ENCODE measurements at regions not wholly inside any gene's neighbourhood (a gene's known extent, or its start where the extent isn't known, plus 50 kb on each side); places are given as distances from the start of the nearest gene placed in this dataset.

GRCh38 chr3:18813300-18813699, 335.0 kb upstream of the KCNH8 start:
- FAIRE-seq, result no peak

GRCh38 chr3:18812316-18812715, 336.0 kb upstream of the KCNH8 start:
- no peak for FAIRE-seq

GRCh38 chr3:18810306-18810661, 338.0 kb upstream of the KCNH8 start:
- FAIRE-seq, result no peak

GRCh38 chr3:18809640-18810305, 338.5 kb upstream of the KCNH8 start:
- no peak for FAIRE-seq

GRCh38 chr3:18808429-18808828, 339.9 kb upstream of the KCNH8 start:
- no peak for FAIRE-seq

- FAIRE-seq, result no peak
Observed at GRCh38 chr3:18807593-18807992, 340.7 kb upstream of the KCNH8 start.

GRCh38 chr3:18806633-18807032, 341.7 kb upstream of the KCNH8 start:
- FAIRE-seq, result no peak

GRCh38 chr3:18797378-18797777, 350.9 kb upstream of the KCNH8 start:
- no peak for FAIRE-seq

GRCh38 chr3:18795078-18795477, 353.2 kb upstream of the KCNH8 start:
- FAIRE-seq, result no peak

- FAIRE-seq, result no peak
Observed at GRCh38 chr3:18791752-18792151, 356.6 kb upstream of the KCNH8 start.

- no peak for FAIRE-seq
Observed at GRCh38 chr3:18791182-18791581, 357.1 kb upstream of the KCNH8 start.

- no peak for FAIRE-seq
Observed at GRCh38 chr3:18790384-18790783, 357.9 kb upstream of the KCNH8 start.

GRCh38 chr3:18789734-18790133, 358.6 kb upstream of the KCNH8 start:
- FAIRE-seq, result no peak

- no peak for FAIRE-seq
Observed at GRCh38 chr3:18787441-18787840, 360.9 kb upstream of the KCNH8 start.

- no peak for FAIRE-seq
Observed at GRCh38 chr3:18786650-18787323, 361.5 kb upstream of the KCNH8 start.

- FAIRE-seq, result no peak
Observed at GRCh38 chr3:18782191-18782590, 357.1 kb upstream of the SATB1 start.

GRCh38 chr3:18780959-18781358, 355.8 kb upstream of the SATB1 start:
- FAIRE-seq, result no peak

- FAIRE-seq, result no peak
Observed at GRCh38 chr3:18779704-18780103, 354.6 kb upstream of the SATB1 start.

GRCh38 chr3:18778598-18778997, 353.5 kb upstream of the SATB1 start:
- no peak for FAIRE-seq

GRCh38 chr3:18778094-18778493, 353.0 kb upstream of the SATB1 start:
- no peak for FAIRE-seq

GRCh38 chr3:18775501-18775900, 350.4 kb upstream of the SATB1 start:
- FAIRE-seq, result no peak

GRCh38 chr3:18774319-18775088, 349.4 kb upstream of the SATB1 start:
- no peak for FAIRE-seq

GRCh38 chr3:18772699-18773305, 347.7 kb upstream of the SATB1 start:
- no peak for FAIRE-seq

- no peak for FAIRE-seq
Observed at GRCh38 chr3:18771931-18772330, 346.8 kb upstream of the SATB1 start.

Measured in G401.6 (cell line).